Upper lobe of right lung (tissue), 1 donor: ENCODE measurements at regions not wholly inside any gene's neighbourhood (a gene's known extent, or its start where the extent isn't known, plus 50 kb on each side); places are given as distances from the start of the nearest gene placed in this dataset.
"Not testable (repeated sequence)": the region's sequence is repeated elsewhere in the genome, so short reads cannot be mapped to it uniquely, and the experiment has no call there.

Experiments
- ATAC-seq: fragments of 200-7000 bp; cut with Tn5 transposase; one replicate; pipeline ENCODE4 v1.9.1; 2020; ENCODE audit warnings: mild to moderate bottlenecking, moderate library complexity
- DNase-seq: peaks from one replicate; pipeline ENCODE4 v3.0.0-alpha.2; 2020
- H3K27ac ChIP-seq: fragments of 200-600 bp; one replicate; pipeline ENCODE4 v1.8.0; 2022
- H3K27me3 ChIP-seq: fragments of 200-600 bp; one replicate; pipeline ENCODE4 v1.8.0; 2022; ENCODE audit warnings: mild to moderate bottlenecking
- H3K36me3 ChIP-seq: fragments of 200-600 bp; one replicate; pipeline ENCODE4 v1.8.0; 2022
- H3K4me1 ChIP-seq: fragments of 200-600 bp; one replicate; pipeline ENCODE4 v1.8.0; 2022
- H3K4me3 ChIP-seq: fragments of 200-600 bp; one replicate; pipeline ENCODE4 v1.8.0; 2022; ENCODE audit warnings: mild to moderate bottlenecking
- H3K9me3 ChIP-seq: fragments of 200-600 bp; one replicate; pipeline ENCODE4 v1.8.0; 2022
- CTCF ChIP-seq: fragments of 200-600 bp; IDR thresholded peaks from one replicate; pipeline ENCODE4 v1.8.0; 2022; ENCODE audit warnings: antibody characterized with exemption
- intact Hi-C: fragments of 100-400 bp; cut with DNase I; formaldehyde crosslinking; loops from one replicate; pipeline ENCODE4 v1.11.0; 2022
- donor health status: DM: no; HTN: yes; CAD: no; lungs with severe emphysema.

GRCh38 chrY:12358337-12358736 lies 342.7 kb upstream of the USP9Y start:
- ATAC-seq (no peak), DNase-seq (no peak)
- H3K4me3 ChIP-seq, result no peak overlapping the region
- H3K27ac ChIP-seq, result no peak overlapping the region
- no peaks in the 10 kb centered on the region for H3K36me3 ChIP-seq
- intact Hi-C loops, result no loop called here
- H3K4me1 ChIP-seq, result no peaks in the 10 kb centered on the region
- TF ChIP-seq CTCF, result no peak
- H3K27me3 ChIP-seq, result no peaks in the 10 kb centered on the region
- H3K9me3 ChIP-seq, result no peaks in the 10 kb centered on the region

- TF ChIP-seq CTCF, result no peak
Measured at GRCh38 chrY:12359867-12360266, 341.2 kb upstream of the USP9Y start.

GRCh38 chrY:12360496-12360895 lies 340.5 kb upstream of the USP9Y start:
- H3K27me3 ChIP-seq, result no peaks in the 10 kb centered on the region
- no peak overlapping the region for H3K27ac ChIP-seq
- DNase-seq (peak; percentile 63), ATAC-seq (no peak)
- H3K4me3 ChIP-seq, result no peak overlapping the region
- no peaks in the 10 kb centered on the region for H3K9me3 ChIP-seq
- no peak for TF ChIP-seq CTCF
- intact Hi-C loops, result no loop called here
- no peaks in the 10 kb centered on the region for H3K36me3 ChIP-seq
- no peaks in the 10 kb centered on the region for H3K4me1 ChIP-seq

More at GRCh38 chrY:12359867-12360266, 341.2 kb upstream of the USP9Y start:
- Histone ChIP-seq H3K9me3 (no peaks in the 10 kb centered on the region), H3K4me1 (no peaks in the 10 kb centered on the region), H3K27me3 (no peaks in the 10 kb centered on the region), H3K36me3 (no peaks in the 10 kb centered on the region), H3K27ac (no peak overlapping the region), H3K4me3 (no peak overlapping the region)
- intact Hi-C loops, result no loop called here
- ATAC-seq, result peak; percentile 81
- peak; percentile 76 for DNase-seq

- Histone ChIP-seq H3K27me3 (no peaks in the 10 kb centered on the region), H3K36me3 (no peaks in the 10 kb centered on the region), H3K27ac (no peak overlapping the region), H3K4me1 (no peaks in the 10 kb centered on the region), H3K4me3 (no peak overlapping the region), H3K9me3 (no peaks in the 10 kb centered on the region)
- intact Hi-C loops, result no loop called here
- TF ChIP-seq CTCF, result no peak
- ATAC-seq (no peak), DNase-seq (no peak)
Measured at GRCh38 chrY:12365311-12365910, 335.6 kb upstream of the USP9Y start.

- H3K4me1 ChIP-seq, intact Hi-C loops, H3K4me3 ChIP-seq, ATAC-seq, H3K9me3 ChIP-seq, H3K27me3 ChIP-seq, H3K27ac ChIP-seq, DNase-seq, H3K36me3 ChIP-seq: not testable (repeated sequence)
Measured at GRCh38 chrY:12374588-12374987, 326.4 kb upstream of the USP9Y start.

GRCh38 chrY:12391655-12392559 lies 309.1 kb upstream of the USP9Y start:
- H3K27me3 ChIP-seq, H3K36me3 ChIP-seq, H3K4me3 ChIP-seq, H3K9me3 ChIP-seq, intact Hi-C loops, H3K27ac ChIP-seq, H3K4me1 ChIP-seq, DNase-seq: not testable (repeated sequence)
- peak; percentile 89 for ATAC-seq
